ENCODE measurements at regions not wholly inside any gene's neighbourhood (a gene's known extent, or its start where the extent isn't known, plus 50 kb on each side); places are given as distances from the start of the nearest gene placed in this dataset.

DNA sequence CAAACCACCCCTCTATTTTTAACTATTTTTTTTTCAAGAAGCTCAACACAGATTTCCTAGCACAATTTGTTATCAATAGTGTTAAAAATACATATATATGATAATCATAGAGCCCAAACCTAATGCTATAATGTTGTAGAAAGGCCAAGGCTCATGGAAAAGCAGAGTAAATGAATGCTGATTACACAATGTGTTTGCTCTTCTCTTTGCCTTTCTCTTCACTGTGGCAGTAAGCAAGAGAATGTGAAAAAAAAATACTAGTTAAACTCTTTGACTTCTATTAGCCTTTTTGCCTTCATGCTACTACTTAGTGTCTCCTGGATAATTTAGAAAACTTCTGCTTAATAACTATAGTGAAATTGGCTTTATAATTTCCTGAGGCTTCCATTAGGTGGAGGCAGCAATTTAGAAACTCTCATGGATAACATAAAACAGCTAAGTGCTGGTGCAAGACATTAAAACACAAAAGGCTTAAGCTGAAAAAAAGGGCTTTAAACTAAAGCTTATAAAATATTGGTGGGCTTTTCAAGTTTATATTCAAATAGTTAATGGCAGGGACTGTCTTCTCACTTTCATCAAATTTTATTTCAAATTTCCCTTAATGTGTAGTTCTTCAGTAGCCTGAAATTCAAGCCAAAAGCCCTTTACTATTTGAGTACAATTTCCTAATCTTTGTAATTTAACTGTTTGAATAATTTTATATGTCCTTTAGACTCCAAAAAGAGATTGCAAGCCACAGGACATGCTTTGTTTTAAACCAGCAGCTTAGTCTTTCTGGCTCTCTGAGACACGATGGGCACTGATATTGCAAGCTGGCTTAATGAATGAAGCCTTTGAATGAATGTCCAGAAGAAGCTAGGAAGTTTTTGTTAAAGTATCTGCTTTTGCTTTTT, 2031.8 kb upstream of the CDH6 start:
- no peaks in the 10 kb centered on the region for H3K36me3 ChIP-seq (ENCODE audit: insufficient read depth, low read length)
- no peaks in the 10 kb centered on the region for H3K9me3 ChIP-seq (ENCODE audit: low read depth, low read length)
- no peaks in the 10 kb centered on the region for H3K27me3 ChIP-seq (ENCODE audit: insufficient read depth, low read length)
- no peak for DNase-seq (ENCODE audit: insufficient read length, low spot score, missing footprints)
- no peaks in the 10 kb centered on the region for H3K4me1 ChIP-seq (ENCODE audit: insufficient read depth, low read length)
- H3K4me3 ChIP-seq (ENCODE audit: insufficient read depth, low read length): no peak overlapping the region
- H2AFZ ChIP-seq (ENCODE audit: low read length): no peak overlapping the region
- H3K79me2 ChIP-seq (ENCODE audit: insufficient read depth, low read length): no peaks in the 10 kb centered on the region
- no peak overlapping the region for H3K27ac ChIP-seq (ENCODE audit: low read depth, low read length)
- TF ChIP-seq, protein P1, sequence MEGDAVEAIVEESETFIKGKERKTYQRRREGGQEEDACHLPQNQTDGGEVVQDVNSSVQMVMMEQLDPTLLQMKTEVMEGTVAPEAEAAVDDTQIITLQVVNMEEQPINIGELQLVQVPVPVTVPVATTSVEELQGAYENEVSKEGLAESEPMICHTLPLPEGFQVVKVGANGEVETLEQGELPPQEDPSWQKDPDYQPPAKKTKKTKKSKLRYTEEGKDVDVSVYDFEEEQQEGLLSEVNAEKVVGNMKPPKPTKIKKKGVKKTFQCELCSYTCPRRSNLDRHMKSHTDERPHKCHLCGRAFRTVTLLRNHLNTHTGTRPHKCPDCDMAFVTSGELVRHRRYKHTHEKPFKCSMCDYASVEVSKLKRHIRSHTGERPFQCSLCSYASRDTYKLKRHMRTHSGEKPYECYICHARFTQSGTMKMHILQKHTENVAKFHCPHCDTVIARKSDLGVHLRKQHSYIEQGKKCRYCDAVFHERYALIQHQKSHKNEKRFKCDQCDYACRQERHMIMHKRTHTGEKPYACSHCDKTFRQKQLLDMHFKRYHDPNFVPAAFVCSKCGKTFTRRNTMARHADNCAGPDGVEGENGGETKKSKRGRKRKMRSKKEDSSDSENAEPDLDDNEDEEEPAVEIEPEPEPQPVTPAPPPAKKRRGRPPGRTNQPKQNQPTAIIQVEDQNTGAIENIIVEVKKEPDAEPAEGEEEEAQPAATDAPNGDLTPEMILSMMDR (IDR thresholded peaks at IDR 0.05; ENCODE audit: extremely low read depth, low read depth, low read length): no peak
- H4K20me1 ChIP-seq (ENCODE audit: insufficient read depth, low read length): no peaks in the 10 kb centered on the region
- H3K4me2 ChIP-seq (ENCODE audit: insufficient read depth, low read length): no peak overlapping the region

DNA sequence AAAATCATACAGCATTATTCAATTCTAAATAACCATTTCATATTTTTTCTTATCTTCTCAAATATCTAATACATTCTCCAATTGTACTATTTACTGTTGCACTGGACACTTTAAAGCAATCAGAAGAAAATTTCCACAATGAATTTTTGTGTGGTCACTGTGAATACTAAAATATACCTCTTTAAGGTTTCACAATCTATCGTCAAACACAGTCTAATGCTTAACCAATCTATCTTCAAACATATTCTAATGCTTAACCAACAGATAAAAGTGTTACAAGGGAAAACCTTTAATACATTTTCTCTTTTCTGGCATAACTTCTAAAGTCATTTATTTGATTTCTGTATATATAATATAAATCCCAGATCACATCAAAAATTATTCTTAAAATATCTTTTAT, 2035.5 kb upstream of the CDH6 start:
- TF ChIP-seq, protein P1 (IDR thresholded peaks at IDR 0.05; ENCODE audit: extremely low read depth, low read depth, low read length): no peak
- H3K4me2 ChIP-seq (ENCODE audit: insufficient read depth, low read length): no peak overlapping the region
- H3K27ac ChIP-seq (ENCODE audit: low read depth, low read length): no peak overlapping the region
- H3K4me3 ChIP-seq (ENCODE audit: insufficient read depth, low read length): no peak overlapping the region
- no peaks in the 10 kb centered on the region for H3K79me2 ChIP-seq (ENCODE audit: insufficient read depth, low read length)
- no peaks in the 10 kb centered on the region for H3K36me3 ChIP-seq (ENCODE audit: insufficient read depth, low read length)
- no peaks in the 10 kb centered on the region for H4K20me1 ChIP-seq (ENCODE audit: insufficient read depth, low read length)
- peaks cover 2% of the 10 kb centered on the region for H3K9me3 ChIP-seq (ENCODE audit: low read depth, low read length)
- H3K27me3 ChIP-seq (ENCODE audit: insufficient read depth, low read length): no peaks in the 10 kb centered on the region
- no peak for DNase-seq (ENCODE audit: insufficient read length, low spot score, missing footprints)
- no peaks in the 10 kb centered on the region for H3K4me1 ChIP-seq (ENCODE audit: insufficient read depth, low read length)
- no peak overlapping the region for H2AFZ ChIP-seq (ENCODE audit: low read length)

DNA sequence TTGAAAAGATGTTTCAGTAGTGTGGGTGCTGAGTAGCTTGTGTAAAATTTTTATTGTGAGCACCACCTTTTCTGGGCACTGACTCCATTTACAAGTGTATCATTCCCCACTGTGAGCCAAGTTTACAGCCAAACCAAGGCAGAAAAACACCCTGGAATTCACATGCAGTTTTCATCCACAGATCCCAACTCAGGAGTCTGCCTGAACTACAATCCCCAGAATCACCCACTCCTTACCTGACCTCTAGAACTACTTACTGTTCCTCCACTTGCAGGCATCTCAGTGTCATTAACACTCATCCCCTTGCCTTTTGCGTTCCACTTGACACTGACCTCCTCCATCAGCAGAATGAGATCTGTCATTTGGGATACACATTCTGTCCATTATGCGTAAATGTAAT, 2042.6 kb upstream of the CDH6 start:
- H3K4me3 ChIP-seq (ENCODE audit: insufficient read depth, low read length): no peak overlapping the region
- H4K20me1 ChIP-seq (ENCODE audit: insufficient read depth, low read length): no peaks in the 10 kb centered on the region
- TF ChIP-seq, protein P1 (IDR thresholded peaks at IDR 0.05; ENCODE audit: extremely low read depth, low read depth, low read length): no peak
- H3K79me2 ChIP-seq (ENCODE audit: insufficient read depth, low read length): no peaks in the 10 kb centered on the region
- no peak overlapping the region for H3K4me2 ChIP-seq (ENCODE audit: insufficient read depth, low read length)
- H3K36me3 ChIP-seq (ENCODE audit: insufficient read depth, low read length): no peaks in the 10 kb centered on the region
- no peak for DNase-seq (ENCODE audit: insufficient read length, low spot score, missing footprints)
- no peak overlapping the region for H2AFZ ChIP-seq (ENCODE audit: low read length)
- H3K27me3 ChIP-seq (ENCODE audit: insufficient read depth, low read length): no peaks in the 10 kb centered on the region
- H3K27ac ChIP-seq (ENCODE audit: low read depth, low read length): no peak overlapping the region
- no peaks in the 10 kb centered on the region for H3K4me1 ChIP-seq (ENCODE audit: insufficient read depth, low read length)
- H3K9me3 ChIP-seq (ENCODE audit: low read depth, low read length): peaks cover 2% of the 10 kb centered on the region

DNA sequence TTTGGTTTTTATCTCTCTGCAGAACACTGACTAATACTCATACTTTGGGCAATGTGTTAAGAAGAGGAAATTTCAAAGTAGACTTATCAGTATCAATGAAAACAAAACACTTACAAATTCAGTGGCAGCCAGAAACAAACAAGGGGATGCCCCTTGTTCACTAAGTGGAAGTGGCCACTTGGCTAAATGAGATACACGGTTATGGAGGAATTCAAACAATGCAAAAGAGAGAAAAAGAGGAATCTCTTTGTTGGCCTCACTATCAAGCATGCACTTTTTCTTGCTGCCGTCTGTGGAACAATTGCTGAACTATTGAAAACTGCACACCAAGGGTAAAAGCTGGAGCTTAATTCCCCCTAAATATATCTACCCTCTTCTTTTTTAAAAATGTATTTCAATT, 2044.9 kb upstream of the CDH6 start:
- no peaks in the 10 kb centered on the region for H3K79me2 ChIP-seq (ENCODE audit: insufficient read depth, low read length)
- peaks cover 2% of the 10 kb centered on the region for H3K9me3 ChIP-seq (ENCODE audit: low read depth, low read length)
- no peaks in the 10 kb centered on the region for H3K36me3 ChIP-seq (ENCODE audit: insufficient read depth, low read length)
- no peak for DNase-seq (ENCODE audit: insufficient read length, low spot score, missing footprints)
- no peaks in the 10 kb centered on the region for H3K27me3 ChIP-seq (ENCODE audit: insufficient read depth, low read length)
- no peaks in the 10 kb centered on the region for H3K4me1 ChIP-seq (ENCODE audit: insufficient read depth, low read length)
- H3K27ac ChIP-seq (ENCODE audit: low read depth, low read length): no peak overlapping the region
- no peak overlapping the region for H3K4me2 ChIP-seq (ENCODE audit: insufficient read depth, low read length)
- no peak overlapping the region for H2AFZ ChIP-seq (ENCODE audit: low read length)
- no peaks in the 10 kb centered on the region for H4K20me1 ChIP-seq (ENCODE audit: insufficient read depth, low read length)
- TF ChIP-seq, protein P1 (IDR thresholded peaks at IDR 0.05; ENCODE audit: extremely low read depth, low read depth, low read length): no peak
- H3K4me3 ChIP-seq (ENCODE audit: insufficient read depth, low read length): no peak overlapping the region

Data from osteoblast (primary cell).